DMS53 treated with DMSO at 0.1 percent for 48 hours (cell line): ENCODE measurements at regions not wholly inside any gene's neighbourhood (a gene's known extent, or its start where the extent isn't known, plus 50 kb on each side); places are given as distances from the start of the nearest gene placed in this dataset.
"Not testable (repeated sequence)": the region's sequence is repeated elsewhere in the genome, so short reads cannot be mapped to it uniquely, and the experiment has no call there.

Experiments
- DNase-seq: peaks from one replicate; lab custom pipeline; 2025; ENCODE audit not compliant: unreplicated experiment; lab: John Stamatoyannopoulos, UW

DNA sequence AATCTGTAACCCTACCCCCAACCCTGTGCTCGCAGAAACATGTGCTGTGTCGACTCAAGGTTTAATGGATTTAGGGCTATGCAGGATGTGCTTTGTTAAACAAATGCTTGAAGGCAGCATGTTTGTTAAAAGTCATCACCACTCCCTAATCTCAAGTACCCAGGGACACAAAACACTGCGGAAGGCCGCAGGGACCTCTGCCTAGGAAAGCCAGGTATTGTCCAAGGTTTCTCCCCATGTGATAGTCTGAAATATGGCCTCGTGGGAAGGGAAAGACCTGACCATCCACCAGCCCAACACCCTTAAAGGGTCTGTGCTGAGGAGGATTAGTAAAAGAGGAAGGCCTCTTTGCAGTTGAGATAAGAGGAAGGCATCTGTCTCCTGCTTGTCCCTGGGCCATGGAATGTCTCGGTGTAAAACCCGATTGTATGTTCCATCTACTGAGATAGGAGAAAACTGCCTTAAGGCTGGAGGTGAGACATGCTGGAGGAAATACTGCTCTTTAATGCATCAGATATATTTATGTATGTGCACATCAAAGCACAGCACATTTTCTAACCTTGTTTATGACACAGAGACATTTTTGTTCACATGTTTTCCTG lies 94.4 kb downstream of the LSM3 start:
- not testable (repeated sequence) for DNase-seq

DNA sequence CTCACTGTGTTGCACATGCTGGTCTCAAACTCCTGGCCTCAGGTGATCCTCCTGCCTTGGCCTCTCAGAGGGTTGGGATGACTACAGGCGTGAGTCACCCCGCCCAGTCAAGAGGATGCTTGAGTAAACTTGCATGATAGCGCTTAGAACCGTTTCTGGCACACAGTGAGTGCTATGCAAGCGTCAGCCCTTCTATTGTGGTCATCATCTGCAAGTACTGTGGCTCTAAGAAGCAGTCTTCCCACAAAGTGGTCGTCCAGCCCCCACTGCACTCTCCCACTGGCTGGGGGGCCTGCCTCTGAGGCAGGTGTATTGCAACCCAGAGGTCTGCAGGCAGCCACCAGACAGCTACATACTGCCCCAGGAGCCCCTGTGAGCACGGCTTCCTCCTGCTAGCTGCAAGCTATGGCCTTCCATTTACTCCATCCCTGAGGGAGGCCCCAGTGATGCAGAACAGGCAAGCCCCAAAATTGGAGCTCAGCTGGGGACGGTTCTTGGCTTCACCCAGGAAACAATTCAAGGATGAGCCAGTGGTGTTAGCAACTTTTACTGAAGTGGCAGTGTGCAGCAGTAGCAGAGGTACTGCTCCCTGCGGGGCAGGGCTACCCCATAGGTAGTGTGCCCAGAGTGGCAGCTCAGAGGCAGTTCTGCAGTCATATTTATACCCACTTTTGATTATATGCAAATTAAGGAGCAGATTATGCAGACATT lies 95.4 kb downstream of the LSM3 start:
- DNase-seq, result no peak

GRCh38 chr3:14274612-14274936 lies 96.0 kb downstream of the LSM3 start:
- no peak for DNase-seq

GRCh38 chr3:14274999-14275961 lies 96.7 kb downstream of the LSM3 start:
- no peak for DNase-seq

DNA sequence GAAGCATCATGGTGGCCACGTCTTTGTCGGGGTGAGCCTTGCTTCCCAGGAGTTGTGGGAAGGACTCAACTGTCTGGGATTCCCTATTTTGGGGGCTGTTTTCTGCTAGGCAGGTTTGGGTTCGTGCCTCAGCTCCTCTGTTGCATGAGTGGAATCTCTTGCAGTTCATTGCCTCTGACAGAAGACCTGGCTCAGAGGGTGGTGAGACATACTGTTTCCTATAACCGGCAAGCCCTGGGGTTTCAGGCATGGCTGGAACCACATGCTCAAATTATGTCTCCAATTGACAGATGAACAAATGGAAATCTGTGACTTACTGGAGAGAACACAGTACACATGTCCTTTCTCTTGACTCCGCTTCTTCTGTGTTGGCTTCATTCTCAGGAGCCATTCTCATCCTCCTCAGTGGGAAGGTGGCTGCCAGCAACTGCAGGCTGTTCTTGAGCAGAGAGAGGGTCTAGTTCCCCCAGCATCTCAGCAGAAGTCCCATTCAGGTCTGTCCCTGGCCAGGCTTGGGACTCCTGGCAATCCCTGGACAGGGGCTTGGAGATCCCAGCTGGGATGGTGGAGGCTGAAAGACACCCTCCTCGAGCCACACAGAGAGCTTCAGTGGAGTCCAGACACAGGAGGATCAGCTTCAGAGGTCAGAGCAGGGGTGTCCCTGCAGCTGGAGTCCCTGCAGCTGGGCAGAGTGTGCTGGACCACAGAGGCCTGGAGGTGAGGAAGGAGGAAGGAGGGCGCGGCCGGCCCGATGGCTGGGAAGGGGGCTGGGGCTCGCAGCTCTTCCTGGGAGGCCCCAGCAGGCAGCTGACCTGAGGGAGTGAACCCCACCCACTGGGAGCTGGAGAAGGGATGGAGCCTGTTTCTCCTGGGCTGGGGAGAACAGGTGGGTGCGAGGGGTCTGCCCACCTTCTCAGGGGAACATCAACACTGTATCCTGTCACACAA lies 97.6 kb downstream of the LSM3 start:
- no peak for DNase-seq

DNA sequence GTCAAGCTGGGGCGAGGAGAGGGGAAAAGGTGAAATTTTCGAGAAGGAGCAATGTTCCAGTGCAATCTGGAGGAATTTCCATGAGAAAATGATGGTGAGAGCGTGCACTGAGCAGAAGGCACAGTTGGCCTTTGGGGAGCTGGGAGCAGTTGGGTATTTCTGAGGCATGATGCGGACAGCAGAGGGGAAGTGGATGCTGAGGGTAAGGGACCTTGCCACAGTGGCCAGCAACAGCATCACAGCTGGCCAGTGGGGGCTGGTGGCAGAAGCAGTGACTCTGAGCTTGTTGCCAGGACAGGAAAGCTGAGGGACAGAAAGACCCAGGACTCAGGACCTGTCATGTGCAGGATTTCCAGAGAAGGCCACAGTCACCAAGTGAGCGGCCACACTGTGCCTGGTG lies 98.9 kb downstream of the LSM3 start:
- DNase-seq, result no peak

- no peak for DNase-seq
These were observed 99.7 kb downstream of the LSM3 start for GRCh38 chr3:14278265-14278798.

- no peak for DNase-seq
These were observed 100.4 kb downstream of the LSM3 start for GRCh38 chr3:14278799-14279625.

- no peak for DNase-seq
These were observed 101.0 kb downstream of the LSM3 start for GRCh38 chr3:14279626-14280061.

DNA sequence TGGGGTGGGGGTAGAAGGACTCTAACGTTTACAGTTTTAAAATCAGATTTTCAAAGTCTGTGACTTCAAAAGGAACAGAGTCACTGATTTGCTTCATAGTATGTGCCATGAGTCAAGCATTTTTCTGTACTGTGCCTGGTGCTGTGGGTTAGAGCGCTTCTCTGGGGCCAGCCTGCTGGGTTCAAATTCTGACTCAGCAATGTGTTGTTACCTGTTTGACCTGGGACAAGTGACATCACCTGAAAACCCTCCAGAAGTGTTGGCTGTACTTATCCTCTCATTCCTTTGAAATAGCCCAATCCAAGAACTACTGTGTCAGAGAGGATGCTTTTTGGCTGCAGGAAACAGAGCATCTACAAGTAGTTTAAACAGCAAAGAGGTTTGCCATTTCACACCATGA lies 101.7 kb downstream of the LSM3 start:
- DNase-seq, result no peak

GRCh38 chr3:14281053-14281452 lies 102.4 kb downstream of the LSM3 start:
- DNase-seq, result no peak

- DNase-seq, result no peak
These were observed 103.5 kb downstream of the LSM3 start for GRCh38 chr3:14282001-14282705.

GRCh38 chr3:14282706-14283075 lies 104.1 kb downstream of the LSM3 start:
- DNase-seq, result no peak

DNA sequence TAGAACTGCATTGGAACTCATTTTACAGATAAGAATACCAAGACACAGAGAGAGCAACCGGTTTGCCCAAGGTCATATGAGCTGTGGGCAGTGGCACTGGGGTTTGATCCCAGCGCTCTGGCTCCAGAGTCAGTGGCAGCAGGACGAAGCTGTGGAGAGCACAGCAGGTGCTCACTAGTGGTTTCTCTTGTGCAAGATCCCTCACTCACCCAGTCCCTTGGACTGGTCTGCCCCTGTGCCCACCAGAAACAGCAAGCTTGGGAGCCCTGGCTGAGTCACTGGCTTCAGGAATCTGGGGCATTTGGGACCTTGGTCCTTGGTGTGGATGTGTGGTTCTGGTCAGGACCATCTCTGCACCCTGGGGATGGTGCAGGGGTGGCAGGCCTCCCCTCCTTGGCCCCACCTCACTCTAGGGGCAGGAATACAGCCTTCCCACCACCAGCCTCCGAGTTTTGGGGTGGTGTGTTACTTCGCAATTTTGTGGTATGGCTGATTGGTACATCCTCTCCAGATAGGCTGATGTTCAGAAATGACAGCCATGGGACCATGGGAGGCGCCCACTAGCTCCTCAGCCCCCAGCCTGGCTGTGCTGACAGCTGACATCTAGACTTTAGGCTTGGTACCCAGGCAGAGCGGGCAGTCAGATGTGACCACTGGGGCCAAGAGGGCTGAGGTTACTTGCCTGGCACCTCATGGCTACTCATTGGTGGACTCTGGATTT lies 104.6 kb downstream of the LSM3 start:
- no peak for DNase-seq

DNA sequence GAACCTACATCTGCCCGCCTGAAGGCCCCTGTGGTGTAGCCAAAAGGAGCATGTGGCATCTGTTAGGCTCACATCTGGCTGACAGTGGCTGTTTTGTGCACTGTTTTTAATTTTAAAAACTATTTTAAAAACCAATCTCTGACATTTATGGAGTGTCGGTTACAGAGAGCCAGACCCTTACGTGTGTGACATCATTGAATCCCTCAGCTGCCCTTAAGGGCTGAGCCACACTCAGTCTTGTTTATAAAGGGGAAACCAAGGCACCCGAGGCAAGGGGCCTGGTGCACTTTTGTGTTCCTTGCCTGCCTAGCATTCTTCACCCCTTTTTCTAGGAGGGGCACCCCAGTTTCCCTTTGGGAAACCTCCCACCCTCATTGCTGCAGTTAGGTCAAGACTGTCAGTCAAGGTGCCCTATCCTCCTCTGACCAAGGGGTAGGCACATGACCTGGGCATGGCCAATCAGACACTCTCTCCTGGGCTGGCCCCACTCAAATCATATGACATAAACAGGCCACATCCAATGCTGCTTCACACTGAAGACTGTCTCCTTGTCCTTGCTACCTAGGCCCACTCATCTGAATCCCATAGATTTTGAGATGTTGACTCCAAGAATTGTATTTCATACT lies 105.3 kb downstream of the LSM3 start:
- no peak for DNase-seq

DNA sequence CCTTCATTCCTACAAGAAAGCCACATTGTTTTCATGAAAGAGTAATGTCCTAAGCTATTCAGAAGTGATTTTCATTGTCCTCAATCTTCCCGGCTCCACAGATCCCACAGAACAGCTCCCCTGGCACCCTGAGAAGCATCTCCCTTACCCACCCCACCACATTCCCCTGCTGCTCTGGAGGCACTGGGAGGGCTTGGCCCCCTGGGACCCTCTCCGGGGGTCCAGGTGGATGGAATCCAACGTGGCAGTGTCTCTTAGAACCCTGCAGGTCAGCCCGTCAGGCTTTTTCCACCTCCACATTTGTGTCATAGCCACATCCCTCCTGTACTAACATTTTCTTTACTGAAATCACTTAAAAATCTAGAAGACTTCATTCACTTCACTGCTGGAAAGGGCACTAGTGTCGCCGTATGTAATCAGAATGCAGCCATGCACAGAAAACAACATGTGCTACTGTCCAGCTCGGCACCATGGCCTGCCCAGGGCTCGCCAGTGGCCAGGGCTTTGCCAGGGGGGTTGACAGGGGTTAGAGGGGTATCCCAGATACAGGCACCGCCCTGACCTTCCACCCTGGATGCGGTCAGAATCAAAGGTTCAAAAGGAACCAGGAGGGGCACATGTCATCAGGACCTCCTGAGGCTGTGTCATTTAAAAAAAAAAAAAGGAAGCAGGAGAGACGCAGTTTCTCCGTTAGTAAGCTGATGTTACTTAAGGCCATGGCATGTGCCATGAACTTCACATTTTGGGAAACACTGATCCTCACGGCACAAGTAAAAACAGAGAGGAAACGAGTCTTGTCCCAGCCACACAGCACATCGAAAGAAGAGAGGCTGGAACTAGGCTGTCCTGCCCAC lies 106.3 kb downstream of the LSM3 start:
- no peak for DNase-seq

DNA sequence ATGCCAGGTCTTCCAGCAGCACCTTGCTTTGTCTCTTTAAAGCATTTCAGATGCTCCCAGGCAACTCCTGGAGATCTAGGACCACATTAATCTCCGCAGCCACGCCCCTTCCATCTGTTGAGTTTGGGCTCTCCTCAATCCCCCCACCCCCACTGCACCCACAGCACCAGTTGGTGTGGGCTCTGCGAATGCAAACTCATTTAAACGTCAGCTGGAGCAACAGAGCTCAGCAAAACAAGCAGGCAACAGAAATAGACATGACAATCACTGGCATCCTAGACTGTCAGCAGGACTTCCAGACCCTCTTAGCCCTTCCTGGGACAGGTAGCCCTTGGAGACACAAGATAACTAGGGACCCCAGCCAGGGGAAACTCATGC lies 106.9 kb downstream of the LSM3 start:
- DNase-seq, result no peak
